ENCODE measurements at regions not wholly inside any gene's neighbourhood (a gene's known extent, or its start where the extent isn't known, plus 50 kb on each side); places are given as distances from the start of the nearest gene placed in this dataset.

- Histone ChIP-seq H3K9me3 (ENCODE audit: control insufficient read depth, insufficient read depth, low read depth, low read length) (no peaks in the 10 kb centered on the region), H3K36me3 (ENCODE audit: control insufficient read depth in 2 of 2, insufficient read depth in 1 of 2, low read length in 2 of 2) (no peaks in the 10 kb centered on the region)
- POLR2A ChIA-PET, result no interaction called here
Observed at GRCh38 chr17:31704483-31704882, 154.6 kb downstream of the COPRS start.

GRCh38 chr17:31702041-31702440 is 157.0 kb downstream of the COPRS start:
- Histone ChIP-seq H3K9me3 (ENCODE audit: control insufficient read depth, insufficient read depth, low read depth, low read length) (no peaks in the 10 kb centered on the region), H3K36me3 (ENCODE audit: control insufficient read depth in 2 of 2, insufficient read depth in 1 of 2, low read length in 2 of 2) (no peaks in the 10 kb centered on the region), H3K4me1 (ENCODE audit: control insufficient read depth, insufficient read depth, low read length) (no peaks in the 10 kb centered on the region), H3K4me3 (ENCODE audit: low read depth, low read length) (no peak overlapping the region), H3K27ac (ENCODE audit: extremely low read depth, low read depth, low read length) (no peak overlapping the region)
- ChIA-PET CTCF (no interaction called here), POLR2A (no interaction called here)
- TF ChIP-seq GLIS2 (tag by site-specific recombination; IDR thresholded peaks at IDR 0.05) (no peak), ZSCAN5A (tag by site-specific recombination; IDR thresholded peaks at IDR 0.05) (no peak), ZNF654 (tag by site-specific recombination; IDR thresholded peaks at IDR 0.05; ENCODE audit: low read depth) (no peak), ZNF518A (tag by site-specific recombination; conservative IDR thresholded peaks at IDR 0.05; ENCODE audit: low read depth) (no peak), ZNF26 (tag by site-specific recombination; IDR thresholded peaks at IDR 0.05) (no peak), ZNF449 (tag by site-specific recombination; IDR thresholded peaks at IDR 0.05) (no peak), ZNF571 (tag by site-specific recombination; IDR thresholded peaks at IDR 0.05) (no peak), ZNF223 (tag by site-specific recombination; IDR thresholded peaks at IDR 0.05) (no peak), ZNF596 (tag by site-specific recombination; IDR thresholded peaks at IDR 0.05) (no peak)

More at GRCh38 chr17:31704483-31704882, 154.6 kb downstream of the COPRS start:
- H3K27ac ChIP-seq (ENCODE audit: extremely low read depth, low read depth, low read length), result no peak overlapping the region
- CTCF ChIA-PET, result no interaction called here
- H3K4me3 ChIP-seq (ENCODE audit: low read depth, low read length), result no peak overlapping the region
- TF ChIP-seq ZNF48 (tag by site-specific recombination; IDR thresholded peaks at IDR 0.05), result no peak
- 0 out of 2 replicates have a peak, but pooled peaks have one; percentile 33 for TF ChIP-seq SCRT2 (tag by site-specific recombination; IDR thresholded peaks at IDR 0.05)
- TF ChIP-seq ZNF335 (tag by site-specific recombination; conservative IDR thresholded peaks at IDR 0.05), result 0 out of 2 replicates have a peak, but pooled peaks have one; percentile 27
- no peaks in the 10 kb centered on the region for H3K4me1 ChIP-seq (ENCODE audit: control insufficient read depth, insufficient read depth, low read length)

GRCh38 chr17:31700973-31701372 is 158.1 kb downstream of the COPRS start:
- H3K4me1 ChIP-seq (ENCODE audit: control insufficient read depth, insufficient read depth, low read length), result no peaks in the 10 kb centered on the region
- no peak overlapping the region for H3K27ac ChIP-seq (ENCODE audit: extremely low read depth, low read depth, low read length)
- H3K36me3 ChIP-seq (ENCODE audit: control insufficient read depth in 2 of 2, insufficient read depth in 1 of 2, low read length in 2 of 2), result no peaks in the 10 kb centered on the region
- ChIA-PET CTCF (interaction anchor here (0.7 to 1.0 kb wide), 2 partner anchors 70 to 143 kb away, joined by 3 read pairs; no protein-coding TSS in a partner anchor), POLR2A (no interaction called here)
- no peak overlapping the region for H3K4me3 ChIP-seq (ENCODE audit: low read depth, low read length)
- TF ChIP-seq ZNF394 (tag by site-specific recombination; IDR thresholded peaks at IDR 0.05; ENCODE audit: borderline replicate concordance) (no peak), SETDB1 (IDR thresholded peaks at IDR 0.05; ENCODE audit: insufficient read length, low read length) (peak; percentile 41)
- H3K9me3 ChIP-seq (ENCODE audit: control insufficient read depth, insufficient read depth, low read depth, low read length), result no peaks in the 10 kb centered on the region

Data from HEK293 (cell line).